Peyer's patch (tissue), 4 donors: ENCODE measurements at regions not wholly inside any gene's neighbourhood (a gene's known extent, or its start where the extent isn't known, plus 50 kb on each side); places are given as distances from the start of the nearest gene placed in this dataset.

Experiments
- DNase-seq, 3 donors: peaks; one replicate each; pipeline ENCODE4 v3.0.0-alpha.2; 2017 to 2019
- H3K27ac ChIP-seq, 4 donors: fragments of 200-600 bp; sonication (generic); one replicate each; pipeline ENCODE4 v1.5.1; 2016 to 2019
- H3K27me3 ChIP-seq, 2 donors: fragments of 200-600 bp; sonication (generic); one replicate each; pipeline ENCODE4 v1.5.1; 2019
- H3K36me3 ChIP-seq, 3 donors: fragments of 200-600 bp; sonication (generic); one replicate each; pipeline ENCODE4 v1.5.1; 2016 to 2019
- H3K4me1 ChIP-seq, 4 donors: fragments of 200-600 bp; sonication (generic); one replicate each; pipeline ENCODE4 v1.5.1; 2016 to 2019
- H3K4me3 ChIP-seq, 4 donors: fragments of 200-600 bp; sonication (generic); 1 replicate in 3 of 4; 2 replicates in 1 of 4; pipeline ENCODE4 v1.5.1; 2016 to 2019; ENCODE audit warnings: mild to moderate bottlenecking in 1 of 4
- H3K9me3 ChIP-seq, 4 donors: fragments of 200-600 bp; sonication (generic); one replicate each; pipeline ENCODE4 v1.5.1; 2016 to 2019; ENCODE audit warnings: mild to moderate bottlenecking in 1 of 4
- POLR2A ChIP-seq, 2 donors: fragments of 450-650 bp; IDR thresholded peaks; one replicate each; pipeline ENCODE4 v1.5.1; 2017; ENCODE audit warnings: antibody characterized with exemption in 2 of 2, mild to moderate bottlenecking in 2 of 2, moderate library complexity in 2 of 2
- TF ChIP-seq, protein P1 (sequence below), 6 experiments: fragments of 450-650 bp in 4 of 6; fragments of 200-600 bp in 2 of 6; sonication (generic) in 1 of 6; IDR thresholded peaks; one replicate each; pipeline ENCODE4 v1.5.1; 2017 to 2019; ENCODE audit warnings: antibody characterized with exemption in 6 of 6, mild to moderate bottlenecking in 3 of 6, moderate library complexity in 1 of 6

DNA sequence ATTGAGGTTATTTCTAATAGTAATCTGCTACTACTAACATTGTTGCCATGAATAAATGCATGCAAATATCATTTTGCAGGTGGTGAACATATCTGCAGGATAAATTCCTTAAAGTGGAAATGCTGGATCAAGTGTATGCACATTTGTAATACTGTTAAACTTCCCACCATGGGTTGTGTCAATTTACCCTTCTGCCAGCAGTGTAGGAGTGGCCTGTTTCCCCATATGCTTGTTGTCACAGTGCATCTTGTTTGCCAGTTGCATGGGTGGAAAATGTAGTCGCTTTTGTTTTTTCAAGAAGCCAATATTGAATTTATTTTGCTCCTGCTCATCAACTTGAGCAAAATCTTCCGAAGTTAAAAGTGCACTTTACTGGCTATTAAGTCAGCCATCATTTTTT, 139.0 kb upstream of the ACKR3 start:
- Histone ChIP-seq H3K27me3 (no peaks in the 10 kb centered on the region), H3K4me3 (no peak overlapping the region), H3K4me1 (no peaks in the 10 kb centered on the region), H3K27ac (no peak overlapping the region), H3K36me3 (no peaks in the 10 kb centered on the region), H3K9me3 (no peaks in the 10 kb centered on the region)
- TF ChIP-seq, protein P1, sequence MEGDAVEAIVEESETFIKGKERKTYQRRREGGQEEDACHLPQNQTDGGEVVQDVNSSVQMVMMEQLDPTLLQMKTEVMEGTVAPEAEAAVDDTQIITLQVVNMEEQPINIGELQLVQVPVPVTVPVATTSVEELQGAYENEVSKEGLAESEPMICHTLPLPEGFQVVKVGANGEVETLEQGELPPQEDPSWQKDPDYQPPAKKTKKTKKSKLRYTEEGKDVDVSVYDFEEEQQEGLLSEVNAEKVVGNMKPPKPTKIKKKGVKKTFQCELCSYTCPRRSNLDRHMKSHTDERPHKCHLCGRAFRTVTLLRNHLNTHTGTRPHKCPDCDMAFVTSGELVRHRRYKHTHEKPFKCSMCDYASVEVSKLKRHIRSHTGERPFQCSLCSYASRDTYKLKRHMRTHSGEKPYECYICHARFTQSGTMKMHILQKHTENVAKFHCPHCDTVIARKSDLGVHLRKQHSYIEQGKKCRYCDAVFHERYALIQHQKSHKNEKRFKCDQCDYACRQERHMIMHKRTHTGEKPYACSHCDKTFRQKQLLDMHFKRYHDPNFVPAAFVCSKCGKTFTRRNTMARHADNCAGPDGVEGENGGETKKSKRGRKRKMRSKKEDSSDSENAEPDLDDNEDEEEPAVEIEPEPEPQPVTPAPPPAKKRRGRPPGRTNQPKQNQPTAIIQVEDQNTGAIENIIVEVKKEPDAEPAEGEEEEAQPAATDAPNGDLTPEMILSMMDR (IDR thresholded peaks at IDR 0.05) = no peak
- DNase-seq = no peak

DNA sequence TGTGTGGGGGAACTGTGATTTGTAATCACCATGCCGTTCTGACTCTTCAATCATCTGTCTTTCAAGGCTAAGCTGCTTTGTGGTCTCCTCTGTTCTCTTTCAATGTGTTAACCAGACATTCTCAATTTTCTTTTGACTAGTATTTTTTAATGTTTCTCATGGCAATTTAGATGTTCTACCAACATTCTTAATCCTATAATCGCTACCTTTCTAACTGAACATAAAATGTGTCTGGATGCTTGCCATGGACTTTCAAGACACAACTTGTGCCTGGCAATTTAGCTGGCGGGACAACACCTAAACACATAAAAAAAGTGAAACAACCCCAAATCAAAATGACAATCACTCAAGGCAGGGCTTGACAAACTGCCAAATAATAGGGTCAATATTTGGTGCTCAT, 135.0 kb upstream of the ACKR3 start:
- H3K4me3 ChIP-seq = no peak overlapping the region
- H3K9me3 ChIP-seq = no peaks in the 10 kb centered on the region
- H3K36me3 ChIP-seq = no peaks in the 10 kb centered on the region
- no peak for TF ChIP-seq POLR2A (IDR thresholded peaks at IDR 0.05)
- TF ChIP-seq, protein P1 (IDR thresholded peaks at IDR 0.05) = no peak
- no peak overlapping the region for H3K27ac ChIP-seq
- H3K4me1 ChIP-seq = no peaks in the 10 kb centered on the region
- no peaks in the 10 kb centered on the region for H3K27me3 ChIP-seq
- no peak for DNase-seq

DNA sequence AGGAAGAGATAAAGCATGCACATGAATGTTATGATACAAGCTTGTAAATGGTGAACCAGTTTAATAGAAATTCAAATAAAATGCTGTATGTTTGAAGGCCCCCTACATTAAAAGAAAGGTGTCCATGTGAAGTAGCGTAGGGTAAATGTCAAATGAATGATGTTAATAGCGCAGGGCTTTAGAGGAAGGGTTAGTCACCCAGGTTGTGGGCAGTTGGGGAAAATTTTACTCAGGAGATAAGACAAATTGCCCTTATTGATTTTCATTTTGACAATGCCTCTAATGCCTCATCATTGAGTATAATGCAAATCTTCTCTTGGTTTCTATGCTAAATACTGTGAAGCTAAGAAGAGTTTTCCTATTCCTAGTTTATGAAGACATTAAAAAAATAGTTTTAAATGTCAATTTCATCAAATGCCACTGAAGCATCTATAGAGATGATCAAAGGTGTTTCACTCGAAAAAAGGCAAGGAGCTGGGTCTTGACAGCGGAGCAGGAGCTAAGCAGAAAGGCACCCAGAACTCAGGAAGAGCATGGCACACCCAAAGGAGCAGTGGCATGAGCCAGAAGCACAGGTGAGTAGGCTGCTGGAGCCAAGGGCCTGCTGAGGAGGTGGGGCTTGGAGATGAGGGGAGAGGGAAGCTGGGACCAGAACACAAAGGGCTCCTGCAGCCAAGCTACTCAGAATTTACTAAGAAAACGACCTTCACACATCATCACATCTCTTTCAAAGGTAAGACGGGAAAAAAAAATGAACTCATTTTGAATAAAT, 129.3 kb upstream of the ACKR3 start:
- TF ChIP-seq, protein P1 (IDR thresholded peaks at IDR 0.05) = no peak
- no peak for TF ChIP-seq POLR2A (IDR thresholded peaks at IDR 0.05)
- no peak overlapping the region for H3K27ac ChIP-seq
- H3K27me3 ChIP-seq = no peaks in the 10 kb centered on the region
- DNase-seq = no peak
- H3K9me3 ChIP-seq = no peaks in the 10 kb centered on the region
- H3K4me1 ChIP-seq = no peaks in the 10 kb centered on the region
- H3K36me3 ChIP-seq = no peaks in the 10 kb centered on the region
- H3K4me3 ChIP-seq = no peak overlapping the region

DNA sequence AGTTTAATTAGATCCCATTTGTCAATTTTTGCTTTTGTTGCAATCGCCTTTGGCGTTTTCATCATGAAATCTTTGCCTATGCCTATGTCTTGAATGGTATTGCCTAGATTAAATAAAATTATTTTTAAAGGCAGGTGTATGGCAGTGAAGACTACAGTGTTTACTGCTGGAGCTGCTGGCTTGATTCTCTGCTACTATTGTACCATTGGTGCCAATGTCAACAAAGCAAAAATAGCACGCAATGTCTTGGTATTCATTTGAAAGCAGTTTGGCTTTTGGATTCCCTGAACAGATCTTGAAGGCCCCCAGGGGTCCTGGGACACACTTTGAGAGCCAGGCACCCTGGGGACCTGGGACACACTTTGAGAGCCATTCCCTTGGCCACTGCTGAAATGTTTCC, 125.4 kb upstream of the ACKR3 start:
- Histone ChIP-seq H3K4me1 (no peaks in the 10 kb centered on the region), H3K27ac (no peak overlapping the region), H3K9me3 (no peaks in the 10 kb centered on the region), H3K36me3 (no peaks in the 10 kb centered on the region), H3K4me3 (no peak overlapping the region), H3K27me3 (no peaks in the 10 kb centered on the region)
- no peak for DNase-seq
- no peak for TF ChIP-seq POLR2A (IDR thresholded peaks at IDR 0.05)
- TF ChIP-seq, protein P1 (IDR thresholded peaks at IDR 0.05) = no peak

DNA sequence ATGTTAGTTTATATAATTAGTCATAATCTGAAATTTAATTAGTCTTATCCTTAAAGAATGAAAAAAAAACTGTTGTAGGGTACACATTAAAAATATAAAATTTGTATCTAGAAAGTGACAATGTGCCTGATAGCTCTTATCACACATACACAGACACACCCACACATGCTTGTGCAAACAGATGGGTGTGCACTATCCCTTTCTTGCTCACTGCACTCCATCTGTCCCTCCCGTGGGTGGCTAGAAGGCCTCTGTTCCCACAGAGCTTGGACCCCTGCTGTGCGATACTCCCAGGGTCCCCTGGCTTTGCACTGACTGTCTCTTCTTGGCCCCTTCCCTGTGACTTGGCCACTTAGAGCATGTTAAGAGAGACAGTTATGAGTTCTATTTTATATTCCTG, 123.9 kb upstream of the ACKR3 start:
- no peaks in the 10 kb centered on the region for H3K36me3 ChIP-seq
- no peak overlapping the region for H3K27ac ChIP-seq
- no peaks in the 10 kb centered on the region for H3K27me3 ChIP-seq
- DNase-seq = no peak
- no peaks in the 10 kb centered on the region for H3K4me1 ChIP-seq
- no peak overlapping the region for H3K4me3 ChIP-seq
- TF ChIP-seq, protein P1 (IDR thresholded peaks at IDR 0.05) = no peak
- no peak for TF ChIP-seq POLR2A (IDR thresholded peaks at IDR 0.05)
- H3K9me3 ChIP-seq = no peaks in the 10 kb centered on the region

DNA sequence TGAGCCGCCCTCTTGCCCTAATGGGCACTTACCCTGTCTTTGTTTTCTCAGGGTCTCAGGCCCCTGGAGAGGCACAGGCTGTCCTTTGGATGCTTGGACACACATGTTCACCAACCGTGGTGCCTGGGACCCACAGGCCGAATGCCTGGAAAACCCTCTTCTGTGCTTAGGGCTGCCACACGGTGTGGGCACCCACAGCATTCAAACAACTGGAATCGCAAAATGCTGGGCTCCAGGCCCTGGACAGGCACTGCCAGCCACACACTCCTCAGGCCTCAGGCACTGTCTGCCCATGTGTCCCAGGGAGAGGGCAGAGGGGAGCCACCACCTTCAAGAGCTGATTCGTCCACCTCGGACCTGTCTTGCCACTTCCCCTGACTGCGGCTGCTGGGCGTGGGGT, 123.1 kb upstream of the ACKR3 start:
- TF ChIP-seq, protein P1 (IDR thresholded peaks at IDR 0.05) = no peak
- TF ChIP-seq POLR2A (IDR thresholded peaks at IDR 0.05) = no peak
- no peak for DNase-seq
- no peaks in the 10 kb centered on the region for H3K4me1 ChIP-seq

More for the DNA sequence above, 123.1 kb upstream of the ACKR3 start:
- Histone ChIP-seq H3K4me3 (no peak overlapping the region), H3K36me3 (no peaks in the 10 kb centered on the region), H3K9me3 (no peaks in the 10 kb centered on the region), H3K27me3 (no peaks in the 10 kb centered on the region), H3K27ac (no peak overlapping the region)
